Gastrocnemius medialis (tissue), 4 donors: ENCODE measurements at regions not wholly inside any gene's neighbourhood (a gene's known extent, or its start where the extent isn't known, plus 50 kb on each side); places are given as distances from the start of the nearest gene placed in this dataset.

Experiments
- ATAC-seq, 2 donors: fragments of 150-250 bp; one replicate each; pipeline ENCODE4 v1.9.1; 2016
- DNase-seq, 2 donors: peaks; one replicate each; pipeline ENCODE4 v3.0.0-alpha.2; 2019
- H3K27ac ChIP-seq, 4 donors: fragments of 200-600 bp; sonication (generic); 1 replicate in 1 of 4; 2 replicates in 3 of 4; pipeline ENCODE4 v1.5.1; 2016 to 2018; ENCODE audit warnings: mild to moderate bottlenecking in 2 of 4, moderate library complexity in 1 of 4
- H3K27me3 ChIP-seq, 3 donors: fragments of 200-600 bp; sonication (generic) in 2 of 3; 1 replicate in 1 of 3; 2 replicates in 2 of 3; pipeline versions ENCODE4 v1.5.1 to v1.6.0; 2016 to 2019; ENCODE audit warnings: mild to moderate bottlenecking in 1 of 3, moderate library complexity in 1 of 3
- H3K36me3 ChIP-seq, 2 donors: fragments of 200-600 bp; sonication (generic) in 1 of 2; one replicate each; pipeline ENCODE4 v1.5.1; 2017 to 2018
- H3K4me1 ChIP-seq, 2 donors: fragments of 200-600 bp; sonication (generic) in 1 of 2; one replicate each; pipeline ENCODE4 v1.5.1; 2016 to 2017; ENCODE audit warnings: mild to moderate bottlenecking in 2 of 2
- H3K4me3 ChIP-seq, 4 donors: fragments of 200-600 bp; sonication (generic) in 3 of 4; 1 replicate in 1 of 4; 2 replicates in 3 of 4; pipeline ENCODE4 v1.5.1; 2016 to 2019; ENCODE audit warnings: mild to moderate bottlenecking in 2 of 4
- H3K9me3 ChIP-seq, 3 donors: fragments of 200-600 bp; sonication (generic) in 2 of 3; 1 replicate in 1 of 3; 2 replicates in 2 of 3; pipeline ENCODE4 v1.5.1; 2016 to 2019
- CTCF ChIP-seq, 5 experiments: fragments of 450-650 bp in 3 of 5; fragments of 200-600 bp in 2 of 5; sonication (generic) in 2 of 5; IDR thresholded peaks in 4 of 5; conservative IDR thresholded peaks in 1 of 5; 1 replicate in 4 of 5; 2 replicates in 1 of 5; pipeline ENCODE4 v1.5.1; 2016 to 2019; ENCODE audit warnings: antibody characterized with exemption in 5 of 5, mild to moderate bottlenecking in 3 of 5, moderate library complexity in 3 of 5
- POLR2A ChIP-seq, 2 donors: fragments of 450-650 bp; IDR thresholded peaks; one replicate each; pipeline ENCODE4 v1.6.1; 2017; ENCODE audit warnings: antibody characterized with exemption in 2 of 2, mild to moderate bottlenecking in 2 of 2, moderate library complexity in 2 of 2
- in situ Hi-C, 4 donors: fragments of 200-750 bp; cut with MboI; loops; one replicate each; pipeline versions ENCODE4 v1.15.0 to v1.8.0; 2017; ENCODE audit warnings: low sequenced_read_pairs in 4 of 4
- intact Hi-C: fragments of 100-400 bp; cut with DNase I; formaldehyde crosslinking; loops from one replicate; pipeline ENCODE4 v1.15.1; 2023; ENCODE audit warnings: low total_unique reads

DNA sequence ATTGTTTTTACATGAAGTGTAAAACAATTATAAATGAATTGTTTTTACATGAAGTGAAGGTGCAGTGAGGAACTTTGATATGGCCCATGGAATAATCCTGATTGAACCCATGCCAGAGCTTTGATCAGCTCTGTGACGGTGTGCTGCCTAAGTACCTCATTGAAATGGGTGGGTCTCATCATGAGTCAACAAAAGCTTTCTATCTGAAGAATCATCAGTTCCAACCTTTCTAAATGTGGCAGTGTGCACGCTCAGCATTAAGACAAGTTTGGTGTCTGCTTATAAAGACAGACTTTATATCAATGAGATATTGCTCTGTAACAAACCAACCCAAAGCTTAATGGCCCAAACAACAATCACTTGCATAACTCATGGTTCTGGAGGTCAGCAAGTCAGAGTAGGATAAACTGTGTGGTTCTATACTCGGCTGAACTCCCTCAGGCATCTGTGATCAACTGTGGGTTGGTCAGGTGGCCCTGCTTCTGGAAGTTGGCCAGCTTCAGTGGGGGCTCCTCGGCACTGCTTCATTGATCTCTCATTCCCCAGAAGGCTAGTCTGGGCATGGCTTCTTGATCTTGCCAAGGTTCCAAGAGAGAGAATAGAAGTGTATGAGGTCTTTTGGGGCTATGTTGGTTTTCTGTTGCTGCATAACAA is 258.0 kb downstream of the LTN1 start:
- Histone ChIP-seq H3K27me3 (no peaks in the 10 kb centered on the region), H3K4me1 (peaks cover 3 to 6% of the 10 kb centered on the region in 2 donors), H3K36me3 (no peaks in the 10 kb centered on the region), H3K27ac (no peak overlapping the region), H3K4me3 (no peak overlapping the region), H3K9me3 (no peaks in the 10 kb centered on the region)
- no peak for TF ChIP-seq CTCF (IDR thresholded peaks at IDR 0.05 in 4 of 5, conservative IDR thresholded peaks at IDR 0.05 in 1 of 5)
- no peak for TF ChIP-seq POLR2A (IDR thresholded peaks at IDR 0.05)
- in situ Hi-C loops (loop anchor here in 3 of 4 donors (25.0 kb wide), 3 partner anchors 397 to 1022 kb away; no protein-coding TSS in a partner anchor), intact Hi-C loops (no loop called here)
- DNase-seq (no peak), ATAC-seq (no peak)

- no peak overlapping the region for H3K4me3 ChIP-seq
- no peak for ATAC-seq
- no peak for DNase-seq
- H3K9me3 ChIP-seq, result no peaks in the 10 kb centered on the region
- in situ Hi-C loops, result loop anchor here in 3 of 4 donors (25.0 kb wide), 3 partner anchors 395 to 1020 kb away; no protein-coding TSS in a partner anchor
- TF ChIP-seq CTCF (IDR thresholded peaks at IDR 0.05 in 4 of 5, conservative IDR thresholded peaks at IDR 0.05 in 1 of 5), result no peak
- TF ChIP-seq POLR2A (IDR thresholded peaks at IDR 0.05), result no peak
- intact Hi-C loops, result no loop called here
- no peaks in the 10 kb centered on the region for H3K36me3 ChIP-seq
- peaks cover 6 to 12% of the 10 kb centered on the region in 2 donors for H3K4me1 ChIP-seq
- no peaks in the 10 kb centered on the region for H3K27me3 ChIP-seq
- no peak overlapping the region for H3K27ac ChIP-seq
Measured at GRCh38 chr21:28731700-28732321, 260.9 kb downstream of the LTN1 start.

GRCh38 chr21:28729887-28730286 is 262.8 kb downstream of the LTN1 start:
- intact Hi-C loops, result no loop called here
- H3K4me1 ChIP-seq, result peaks cover 6 to 12% of the 10 kb centered on the region in 2 donors
- no peak overlapping the region for H3K27ac ChIP-seq
- TF ChIP-seq CTCF (IDR thresholded peaks at IDR 0.05 in 4 of 5, conservative IDR thresholded peaks at IDR 0.05 in 1 of 5) (no peak), POLR2A (IDR thresholded peaks at IDR 0.05) (no peak)
- ATAC-seq, result no peak
- H3K36me3 ChIP-seq, result no peaks in the 10 kb centered on the region
- DNase-seq, result no peak
- H3K27me3 ChIP-seq, result no peaks in the 10 kb centered on the region
- in situ Hi-C loops, result loop anchor here in 3 of 4 donors (25.0 kb wide), 3 partner anchors 393 to 1018 kb away; no protein-coding TSS in a partner anchor
- no peaks in the 10 kb centered on the region for H3K9me3 ChIP-seq
- no peak overlapping the region for H3K4me3 ChIP-seq

GRCh38 chr21:28727809-28728208 is 264.9 kb downstream of the LTN1 start:
- Histone ChIP-seq H3K9me3 (no peaks in the 10 kb centered on the region), H3K4me3 (no peak overlapping the region), H3K27ac (no peak overlapping the region), H3K36me3 (no peaks in the 10 kb centered on the region), H3K4me1 (peaks cover 6 to 12% of the 10 kb centered on the region in 2 donors), H3K27me3 (no peaks in the 10 kb centered on the region)
- TF ChIP-seq POLR2A (IDR thresholded peaks at IDR 0.05) (no peak), CTCF (IDR thresholded peaks at IDR 0.05 in 4 of 5, conservative IDR thresholded peaks at IDR 0.05 in 1 of 5) (no peak)
- in situ Hi-C loops (loop anchor here in 3 of 4 donors (25.0 kb wide), 3 partner anchors 391 to 1016 kb away; no protein-coding TSS in a partner anchor), intact Hi-C loops (no loop called here)
- ATAC-seq, result no peak
- no peak for DNase-seq
